H1 (cell line): ENCODE measurements at regions not wholly inside any gene's neighbourhood (a gene's known extent, or its start where the extent isn't known, plus 50 kb on each side); places are given as distances from the start of the nearest gene placed in this dataset.

ENCODE experiments used
- BACH1 ChIP-seq: IDR thresholded peaks from 2 replicates; pipeline ENCODE4 v1.6.1; 2012; ENCODE audit warnings: low read length, improper control_type of control experiment
- CEBPB ChIP-seq: IDR thresholded peaks from 2 replicates; pipeline ENCODE4 v1.6.1; 2012; ENCODE audit warnings: low read depth, low read length
- CTCF ChIP-seq, 3 experiments: IDR thresholded peaks; 1 replicate in 2 of 3; 2 replicates in 1 of 3; pipeline versions ENCODE4 v1.5.1 to v1.6.1; 2011; ENCODE audit warnings: low read length in 3 of 3, mild to moderate bottlenecking in 3 of 3, inconsistent platforms in 2 of 3, low read depth in 1 of 3, moderate library complexity in 1 of 3; ENCODE audit not compliant: insufficient read depth in 1 of 3; ENCODE audit errors: control extremely low read depth in 1 of 3
- FOSL1 ChIP-seq: IDR thresholded peaks from 2 replicates; pipeline ENCODE4 v1.6.1; 2011; ENCODE audit warnings: mild to moderate bottlenecking, low read depth, low read length, moderate library complexity; ENCODE audit not compliant: insufficient read depth
- GTF2F1 ChIP-seq: IDR thresholded peaks from 2 replicates; pipeline ENCODE4 v1.6.1; 2012; ENCODE audit warnings: low read depth, low read length, improper control_type of control experiment, borderline replicate concordance
- MAFK ChIP-seq: IDR thresholded peaks from 2 replicates; pipeline ENCODE4 v1.6.1; 2012; ENCODE audit warnings: low read depth, mild to moderate bottlenecking, improper control_type of control experiment, low read length
- POLR2A ChIP-seq, 2 experiments: IDR thresholded peaks; 1 replicate in 1 of 2; 2 replicates in 1 of 2; pipeline ENCODE4 v1.6.1; 2011; ENCODE audit warnings: low read depth in 2 of 2, low read length in 2 of 2, mild to moderate bottlenecking in 2 of 2; ENCODE audit errors: control extremely low read depth in 1 of 2
- POLR2AphosphoS5 ChIP-seq: IDR thresholded peaks from 2 replicates; pipeline ENCODE4 v1.6.1; 2011; ENCODE audit warnings: low read depth, low read length
- SIN3A ChIP-seq, 2 experiments: IDR thresholded peaks in 1 of 2; conservative IDR thresholded peaks in 1 of 2; 2 replicates each; pipeline ENCODE4 v1.6.1; 2011 to 2012; ENCODE audit warnings: low read length in 2 of 2, improper control_type of control experiment in 1 of 2, low read depth in 1 of 2, mild to moderate bottlenecking in 1 of 2
- TAF1 ChIP-seq: IDR thresholded peaks from 2 replicates; pipeline ENCODE4 v1.6.1; 2011; ENCODE audit warnings: mild to moderate bottlenecking, low read depth, low read length
- YY1 ChIP-seq: IDR thresholded peaks from 2 replicates; pipeline ENCODE4 v1.6.1; 2011; ENCODE audit warnings: low read depth, mild to moderate bottlenecking, low read length

GRCh38 chr18:73973972-73974371, 173.7 kb downstream of the FBXO15 start:
- TF ChIP-seq CTCF (IDR thresholded peaks at IDR 0.05; ENCODE audit: control extremely low read depth in 1 of 3, insufficient read depth in 1 of 3, low read depth in 1 of 3, low read length in 3 of 3) = no peak
- no peak for TF ChIP-seq FOSL1
- TF ChIP-seq POLR2A (IDR thresholded peaks at IDR 0.05; ENCODE audit: control extremely low read depth in 1 of 2, low read depth in 2 of 2, low read length in 2 of 2) = no peak
- TF ChIP-seq YY1 = no peak
- TF ChIP-seq GTF2F1 = no peak
- TF ChIP-seq POLR2AphosphoS5 = no peak
- no peak for TF ChIP-seq MAFK
- no peak for TF ChIP-seq CEBPB
- TF ChIP-seq SIN3A (conservative IDR thresholded peaks at IDR 0.05 in 1 of 2, IDR thresholded peaks at IDR 0.05 in 1 of 2; ENCODE audit: low read depth in 1 of 2, low read length in 2 of 2) = no peak
- no peak for TF ChIP-seq BACH1
- TF ChIP-seq TAF1 = no peak
